ENCODE measurements at regions not wholly inside any gene's neighbourhood (a gene's known extent, or its start where the extent isn't known, plus 50 kb on each side); places are given as distances from the start of the nearest gene placed in this dataset.

DNA sequence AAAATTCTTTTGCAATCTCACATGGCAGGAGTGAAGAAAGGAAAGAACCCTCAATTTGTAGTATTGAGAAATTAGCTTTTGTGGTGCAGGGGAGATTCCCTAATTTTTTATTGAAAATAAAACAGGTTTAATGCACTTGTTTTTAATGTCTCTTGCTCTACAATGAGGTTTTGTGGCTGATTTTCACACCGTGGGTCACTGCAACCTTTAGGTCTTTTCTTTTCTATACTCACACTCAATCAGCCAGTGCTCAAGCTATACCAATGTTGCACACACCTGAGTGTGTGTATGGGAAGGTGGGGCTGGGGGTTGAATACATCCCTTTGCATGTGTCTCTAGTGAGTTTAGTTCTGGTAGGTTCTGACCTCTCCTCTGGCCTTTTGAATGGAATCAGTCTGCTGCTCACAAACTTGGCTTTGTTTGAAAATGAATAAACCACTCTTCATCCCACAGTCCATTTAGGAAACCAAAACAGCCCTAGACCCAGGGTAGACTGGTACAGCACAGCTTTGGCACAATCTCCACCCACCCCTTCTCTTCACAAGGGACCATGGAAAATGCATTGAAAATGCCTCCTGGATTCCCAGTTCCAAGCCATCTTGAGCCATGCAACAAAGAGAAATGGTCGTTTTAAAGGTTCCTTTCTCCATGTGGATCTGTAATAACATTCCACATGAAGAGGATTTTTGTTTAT, 411.5 kb downstream of the SFMBT2 start:
- ChIA-PET POLR2A (no interaction called here), CTCF (interaction anchor here (0.6 kb wide), 2 partner anchors 150 to 582 kb away, joined by 3 read pairs; no protein-coding TSS in a partner anchor)
- TF ChIP-seq ZNF843 (tag by site-specific recombination; IDR thresholded peaks at IDR 0.05) (no peak), ZNF112 (tag by site-specific recombination; IDR thresholded peaks at IDR 0.05) (no peak), ZBTB48 (tag by site-specific recombination; IDR thresholded peaks at IDR 0.05) (no peak), ZBTB7A (tag by site-specific recombination; IDR thresholded peaks at IDR 0.05; ENCODE audit: low read depth) (no peak), ZNF488 (tag by site-specific recombination; IDR thresholded peaks at IDR 0.05) (no peak), ZNF837 (tag by site-specific recombination; IDR thresholded peaks at IDR 0.05) (no peak), ZSCAN30 (tag by site-specific recombination; IDR thresholded peaks at IDR 0.05) (no peak), ZNF701 (tag by site-specific recombination; IDR thresholded peaks at IDR 0.05) (no peak), ZNF366 (tag by site-specific recombination; conservative IDR thresholded peaks at IDR 0.05) (no peak)
- TF ChIP-seq, protein P1, sequence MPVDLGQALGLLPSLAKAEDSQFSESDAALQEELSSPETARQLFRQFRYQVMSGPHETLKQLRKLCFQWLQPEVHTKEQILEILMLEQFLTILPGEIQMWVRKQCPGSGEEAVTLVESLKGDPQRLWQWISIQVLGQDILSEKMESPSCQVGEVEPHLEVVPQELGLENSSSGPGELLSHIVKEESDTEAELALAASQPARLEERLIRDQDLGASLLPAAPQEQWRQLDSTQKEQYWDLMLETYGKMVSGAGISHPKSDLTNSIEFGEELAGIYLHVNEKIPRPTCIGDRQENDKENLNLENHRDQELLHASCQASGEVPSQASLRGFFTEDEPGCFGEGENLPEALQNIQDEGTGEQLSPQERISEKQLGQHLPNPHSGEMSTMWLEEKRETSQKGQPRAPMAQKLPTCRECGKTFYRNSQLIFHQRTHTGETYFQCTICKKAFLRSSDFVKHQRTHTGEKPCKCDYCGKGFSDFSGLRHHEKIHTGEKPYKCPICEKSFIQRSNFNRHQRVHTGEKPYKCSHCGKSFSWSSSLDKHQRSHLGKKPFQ (tag by site-specific recombination; IDR thresholded peaks at IDR 0.05), result no peak
- no peaks in the 10 kb centered on the region for H3K36me3 ChIP-seq (ENCODE audit: control insufficient read depth in 2 of 2, insufficient read depth in 1 of 2, low read length in 2 of 2)
- H3K4me1 ChIP-seq (ENCODE audit: control insufficient read depth, insufficient read depth, low read length), result no peaks in the 10 kb centered on the region
- no peak overlapping the region for H3K4me3 ChIP-seq (ENCODE audit: low read depth, low read length)
- H3K9me3 ChIP-seq (ENCODE audit: control insufficient read depth, insufficient read depth, low read depth, low read length), result no peaks in the 10 kb centered on the region
- H3K27ac ChIP-seq (ENCODE audit: extremely low read depth, low read depth, low read length), result no peak overlapping the region

GRCh38 chr10:6997509-6997908, 413.3 kb downstream of the SFMBT2 start:
- no peaks in the 10 kb centered on the region for H3K36me3 ChIP-seq (ENCODE audit: control insufficient read depth in 2 of 2, insufficient read depth in 1 of 2, low read length in 2 of 2)
- no peaks in the 10 kb centered on the region for H3K9me3 ChIP-seq (ENCODE audit: control insufficient read depth, insufficient read depth, low read depth, low read length)
- ChIA-PET CTCF (no interaction called here), POLR2A (no interaction called here)
- H3K4me3 ChIP-seq (ENCODE audit: low read depth, low read length), result no peak overlapping the region
- no peak overlapping the region for H3K27ac ChIP-seq (ENCODE audit: extremely low read depth, low read depth, low read length)
- no peaks in the 10 kb centered on the region for H3K4me1 ChIP-seq (ENCODE audit: control insufficient read depth, insufficient read depth, low read length)
- TF ChIP-seq INSM2 (tag by site-specific recombination; IDR thresholded peaks at IDR 0.05) (no peak), GLIS2 (tag by site-specific recombination; IDR thresholded peaks at IDR 0.05) (no peak), GLI4 (tag by site-specific recombination; IDR thresholded peaks at IDR 0.05) (no peak), ZBTB49 (tag by site-specific recombination; IDR thresholded peaks at IDR 0.05; ENCODE audit: low read depth) (no peak), ZNF423 (tag by site-specific recombination; IDR thresholded peaks at IDR 0.05) (no peak), ZNF707 (tag by site-specific recombination; IDR thresholded peaks at IDR 0.05) (no peak), ZNF596 (tag by site-specific recombination; IDR thresholded peaks at IDR 0.05) (no peak), ZNF202 (tag by site-specific recombination; IDR thresholded peaks at IDR 0.05; ENCODE audit: borderline replicate concordance) (no peak), ZNF211 (tag by site-specific recombination; IDR thresholded peaks at IDR 0.05; ENCODE audit: low read depth) (no peak), ZNF133 (tag by site-specific recombination; IDR thresholded peaks at IDR 0.05) (no peak), ZNF175 (tag by site-specific recombination; IDR thresholded peaks at IDR 0.05) (no peak), ZNF140 (tag by site-specific recombination; IDR thresholded peaks at IDR 0.05) (no peak), MZF1 (tag by site-specific recombination; IDR thresholded peaks at IDR 0.05; ENCODE audit: borderline replicate concordance) (no peak), ZNF155 (tag by site-specific recombination; IDR thresholded peaks at IDR 0.05) (no peak), SCRT2 (tag by site-specific recombination; IDR thresholded peaks at IDR 0.05) (no peak)
- TF ChIP-seq, protein P2, sequence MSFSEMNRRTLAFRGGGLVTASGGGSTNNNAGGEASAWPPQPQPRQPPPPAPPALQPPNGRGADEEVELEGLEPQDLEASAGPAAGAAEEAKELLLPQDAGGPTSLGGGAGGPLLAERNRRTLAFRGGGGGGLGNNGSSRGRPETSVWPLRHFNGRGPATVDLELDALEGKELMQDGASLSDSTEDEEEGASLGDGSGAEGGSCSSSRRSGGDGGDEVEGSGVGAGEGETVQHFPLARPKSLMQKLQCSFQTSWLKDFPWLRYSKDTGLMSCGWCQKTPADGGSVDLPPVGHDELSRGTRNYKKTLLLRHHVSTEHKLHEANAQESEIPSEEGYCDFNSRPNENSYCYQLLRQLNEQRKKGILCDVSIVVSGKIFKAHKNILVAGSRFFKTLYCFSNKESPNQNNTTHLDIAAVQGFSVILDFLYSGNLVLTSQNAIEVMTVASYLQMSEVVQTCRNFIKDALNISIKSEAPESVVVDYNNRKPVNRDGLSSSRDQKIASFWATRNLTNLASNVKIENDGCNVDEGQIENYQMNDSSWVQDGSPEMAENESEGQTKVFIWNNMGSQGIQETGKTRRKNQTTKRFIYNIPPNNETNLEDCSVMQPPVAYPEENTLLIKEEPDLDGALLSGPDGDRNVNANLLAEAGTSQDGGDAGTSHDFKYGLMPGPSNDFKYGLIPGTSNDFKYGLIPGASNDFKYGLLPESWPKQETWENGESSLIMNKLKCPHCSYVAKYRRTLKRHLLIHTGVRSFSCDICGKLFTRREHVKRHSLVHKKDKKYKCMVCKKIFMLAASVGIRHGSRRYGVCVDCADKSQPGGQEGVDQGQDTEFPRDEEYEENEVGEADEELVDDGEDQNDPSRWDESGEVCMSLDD (tag by site-specific recombination; IDR thresholded peaks at IDR 0.05), result no peak

Data from HEK293 (cell line).